Testis (tissue), 2 donors: ENCODE measurements at regions not wholly inside any gene's neighbourhood (a gene's known extent, or its start where the extent isn't known, plus 50 kb on each side); places are given as distances from the start of the nearest gene placed in this dataset.

Experiments used
- DNase-seq: peaks from one replicate; pipeline ENCODE4 v3.0.0-alpha.2; 2019
- H3K27ac ChIP-seq, 2 donors: fragments of 200-600 bp; sonication (generic); one replicate each; pipeline ENCODE4 v1.5.1; 2019
- H3K27me3 ChIP-seq: fragments of 200-600 bp; sonication (generic); one replicate; pipeline ENCODE4 v1.5.1; 2019
- H3K36me3 ChIP-seq: fragments of 200-600 bp; sonication (generic); one replicate; pipeline ENCODE4 v1.5.1; 2017; ENCODE audit warnings: low read depth; ENCODE audit errors: missing control alignments
- H3K4me1 ChIP-seq: fragments of 200-600 bp; sonication (generic); one replicate; pipeline ENCODE4 v1.5.1; 2019
- H3K4me3 ChIP-seq, 2 donors: fragments of 200-600 bp; sonication (generic); one replicate each; pipeline ENCODE4 v1.5.1; 2017 to 2019
- H3K9me3 ChIP-seq: fragments of 200-600 bp; sonication (generic); one replicate; pipeline ENCODE4 v1.5.1; 2017
- POLR2A ChIP-seq: fragments of 450-650 bp; IDR thresholded peaks from one replicate; pipeline ENCODE4 v1.6.1; 2017; ENCODE audit warnings: antibody characterized with exemption, mild to moderate bottlenecking, moderate library complexity
- WGBS, 2 donors: methylation state at CpG; one replicate each; pipeline ENCODE4 v1.1.5; 2018; 5-methylcytosine and 5-hydroxymethylcytosine counted together
- intact Hi-C: fragments of 100-400 bp; cut with DNase I; formaldehyde crosslinking; loops from one replicate; pipeline ENCODE4 v1.15.1; 2023; ENCODE audit warnings: low total_unique reads
- TF ChIP-seq, protein P1 (sequence below), 3 experiments: fragments of 450-650 bp in 2 of 3; fragments of 200-600 bp in 1 of 3; sonication (generic) in 1 of 3; IDR thresholded peaks; one replicate each; pipeline ENCODE4 v1.5.1; 2016 to 2019; ENCODE audit warnings: antibody characterized with exemption in 3 of 3, mild to moderate bottlenecking in 2 of 3, moderate library complexity in 1 of 3

DNA sequence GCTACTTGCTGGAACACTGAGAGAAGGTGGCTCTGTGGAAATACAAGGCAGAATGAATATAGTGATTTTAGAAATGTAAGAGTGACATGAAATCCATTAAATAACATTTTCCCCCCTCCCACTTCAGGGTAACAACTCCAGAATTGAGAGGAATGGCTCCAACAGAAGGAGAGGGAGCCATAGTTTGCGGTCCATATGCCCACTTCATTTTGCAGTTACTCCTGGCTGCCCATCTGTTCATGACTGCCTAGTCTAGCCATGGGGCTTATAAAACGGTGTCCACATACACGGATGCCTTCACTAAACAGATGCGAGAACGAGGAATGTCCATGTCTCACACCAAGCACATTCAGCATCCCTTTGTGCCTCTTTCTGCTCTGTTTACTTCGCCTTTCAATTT lies 186.7 kb downstream of the TMEM38B start:
- Histone ChIP-seq H3K36me3 (no peaks in the 10 kb centered on the region), H3K27ac (no peak overlapping the region), H3K4me3 (no peak overlapping the region), H3K9me3 (no peaks in the 10 kb centered on the region), H3K27me3 (no peaks in the 10 kb centered on the region), H3K4me1 (no peaks in the 10 kb centered on the region)
- WGBS, 2 donors = 80 to 85% methylated on average over 6 of the region's 6 CpGs
- no peak for DNase-seq
- TF ChIP-seq, protein P1, sequence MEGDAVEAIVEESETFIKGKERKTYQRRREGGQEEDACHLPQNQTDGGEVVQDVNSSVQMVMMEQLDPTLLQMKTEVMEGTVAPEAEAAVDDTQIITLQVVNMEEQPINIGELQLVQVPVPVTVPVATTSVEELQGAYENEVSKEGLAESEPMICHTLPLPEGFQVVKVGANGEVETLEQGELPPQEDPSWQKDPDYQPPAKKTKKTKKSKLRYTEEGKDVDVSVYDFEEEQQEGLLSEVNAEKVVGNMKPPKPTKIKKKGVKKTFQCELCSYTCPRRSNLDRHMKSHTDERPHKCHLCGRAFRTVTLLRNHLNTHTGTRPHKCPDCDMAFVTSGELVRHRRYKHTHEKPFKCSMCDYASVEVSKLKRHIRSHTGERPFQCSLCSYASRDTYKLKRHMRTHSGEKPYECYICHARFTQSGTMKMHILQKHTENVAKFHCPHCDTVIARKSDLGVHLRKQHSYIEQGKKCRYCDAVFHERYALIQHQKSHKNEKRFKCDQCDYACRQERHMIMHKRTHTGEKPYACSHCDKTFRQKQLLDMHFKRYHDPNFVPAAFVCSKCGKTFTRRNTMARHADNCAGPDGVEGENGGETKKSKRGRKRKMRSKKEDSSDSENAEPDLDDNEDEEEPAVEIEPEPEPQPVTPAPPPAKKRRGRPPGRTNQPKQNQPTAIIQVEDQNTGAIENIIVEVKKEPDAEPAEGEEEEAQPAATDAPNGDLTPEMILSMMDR (IDR thresholded peaks at IDR 0.05) = no peak
- no peak for TF ChIP-seq POLR2A
- intact Hi-C loops = no loop called here

DNA sequence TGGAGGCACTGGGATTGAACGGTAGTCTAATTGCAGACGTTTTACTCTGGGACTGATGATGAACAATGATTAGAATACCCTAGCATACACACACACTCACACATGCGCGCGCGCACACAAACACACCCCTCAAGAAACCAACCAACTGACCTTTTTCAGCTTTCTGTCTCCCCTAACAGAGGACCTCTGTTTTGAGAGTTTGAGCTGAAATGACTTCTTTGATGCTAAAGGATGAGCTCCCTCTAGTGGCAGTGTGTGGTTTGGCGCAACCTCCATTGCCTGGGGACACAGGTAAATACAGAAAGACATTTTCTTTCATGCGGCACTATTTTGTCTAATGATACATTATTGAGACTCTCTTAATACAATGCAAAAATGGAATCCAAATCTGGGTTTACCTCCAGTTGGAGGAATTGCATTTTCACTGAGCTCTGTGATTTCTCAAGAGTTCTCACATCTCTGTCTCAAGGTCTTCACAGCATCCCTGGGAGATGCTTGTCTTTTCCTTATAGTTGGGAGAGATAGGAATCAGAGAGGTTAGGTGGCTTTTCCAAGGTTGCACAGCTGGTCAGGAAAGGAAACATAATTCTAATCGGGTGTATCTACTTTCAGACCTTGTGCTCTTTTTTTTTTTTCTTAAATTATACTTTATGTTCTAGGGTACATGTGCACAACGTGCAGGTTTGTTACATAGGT lies 187.5 kb downstream of the TMEM38B start:
- Histone ChIP-seq H3K27me3 (no peaks in the 10 kb centered on the region), H3K4me1 (no peaks in the 10 kb centered on the region), H3K36me3 (no peaks in the 10 kb centered on the region), H3K4me3 (no peak overlapping the region), H3K27ac (no peak overlapping the region), H3K9me3 (no peaks in the 10 kb centered on the region)
- no peak for TF ChIP-seq POLR2A
- TF ChIP-seq, protein P1 (IDR thresholded peaks at IDR 0.05) = peak; percentile 26 to 85 (median 81)
- WGBS, 2 donors = 29 to 33% methylated on average over 10 of the region's 10 CpGs
- intact Hi-C loops = no loop called here
- DNase-seq = peak; percentile 90

DNA sequence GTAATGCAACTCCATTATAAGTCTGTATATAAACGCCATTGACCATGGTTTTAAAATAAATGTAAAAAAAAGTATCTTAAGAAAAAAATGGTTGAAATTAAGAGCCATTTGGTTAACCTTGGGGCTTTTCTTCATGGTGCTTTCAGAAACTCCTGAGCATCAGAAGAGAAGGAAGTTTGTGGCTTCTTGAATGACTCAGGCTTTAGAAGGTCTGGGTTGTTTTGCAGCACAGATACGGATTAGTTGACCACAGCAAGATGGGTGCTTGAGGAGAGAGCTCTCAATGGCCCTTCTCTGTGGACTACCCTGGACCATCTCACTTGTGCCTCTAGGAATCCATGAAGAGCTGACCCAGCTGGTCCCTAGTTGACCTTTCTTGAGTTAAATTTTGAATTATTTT lies 189.5 kb downstream of the TMEM38B start:
- intact Hi-C loops = no loop called here
- Histone ChIP-seq H3K27me3 (no peaks in the 10 kb centered on the region), H3K4me3 (no peak overlapping the region), H3K4me1 (no peaks in the 10 kb centered on the region), H3K9me3 (no peaks in the 10 kb centered on the region), H3K27ac (no peak overlapping the region), H3K36me3 (no peaks in the 10 kb centered on the region)
- WGBS, 2 donors = 70 to 81% methylated on average over 2 of the region's 2 CpGs
- DNase-seq = no peak
- no peak for TF ChIP-seq POLR2A
- TF ChIP-seq, protein P1 (IDR thresholded peaks at IDR 0.05) = no peak

DNA sequence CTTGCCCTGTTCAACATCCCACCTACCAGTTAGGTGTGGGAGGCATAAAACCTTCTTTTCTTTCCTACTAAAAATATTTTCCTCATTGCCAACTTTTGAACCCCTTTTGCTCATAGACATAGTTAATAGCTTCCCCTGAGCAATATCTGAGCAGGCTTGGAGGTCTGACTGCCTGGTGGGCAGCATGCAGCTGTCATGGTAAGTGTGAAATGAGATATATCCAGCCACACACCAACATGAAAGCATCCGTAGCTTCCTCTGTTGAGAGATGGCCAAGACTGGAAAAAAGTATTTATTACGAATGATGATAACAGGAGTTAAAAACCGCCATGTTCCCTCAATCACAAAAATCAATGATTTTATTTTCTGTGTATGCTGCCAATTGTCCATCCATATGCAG lies 190.1 kb downstream of the TMEM38B start:
- Histone ChIP-seq H3K4me1 (no peaks in the 10 kb centered on the region), H3K27ac (no peak overlapping the region), H3K36me3 (no peaks in the 10 kb centered on the region), H3K27me3 (no peaks in the 10 kb centered on the region), H3K4me3 (no peak overlapping the region), H3K9me3 (no peaks in the 10 kb centered on the region)
- intact Hi-C loops = no loop called here
- DNase-seq = no peak
- TF ChIP-seq POLR2A = no peak
- TF ChIP-seq, protein P1 (IDR thresholded peaks at IDR 0.05) = no peak
- 79 to 84% methylated on average over 3 of the region's 3 CpGs for WGBS, 2 donors

DNA sequence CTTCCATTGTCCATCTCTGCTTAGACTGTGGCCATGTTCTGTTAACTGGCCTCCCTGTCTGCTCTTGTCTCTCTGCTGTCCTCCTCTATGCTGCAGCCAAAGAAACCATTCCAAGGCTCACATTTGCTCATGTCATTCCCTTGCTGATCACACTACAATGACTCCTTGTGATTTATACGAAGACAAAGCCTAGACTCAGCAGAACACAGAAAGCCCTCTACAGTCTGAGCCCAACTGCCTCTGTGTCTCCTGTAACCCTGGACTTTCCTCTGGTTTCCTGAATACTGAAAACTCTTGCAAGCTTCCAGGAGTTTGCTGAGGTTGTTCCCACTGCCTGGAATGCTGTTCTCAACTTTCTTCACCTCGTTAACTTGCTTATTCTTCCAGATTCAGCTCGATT lies 191.8 kb downstream of the TMEM38B start:
- DNase-seq = no peak
- no peaks in the 10 kb centered on the region for H3K36me3 ChIP-seq
- H3K9me3 ChIP-seq = no peaks in the 10 kb centered on the region
- WGBS, 2 donors = 76 to 85% methylated on average over 3 of the region's 3 CpGs
- intact Hi-C loops = no loop called here
- TF ChIP-seq POLR2A = no peak
- TF ChIP-seq, protein P1 (IDR thresholded peaks at IDR 0.05) = no peak
- no peaks in the 10 kb centered on the region for H3K27me3 ChIP-seq
- no peak overlapping the region for H3K27ac ChIP-seq
- no peaks in the 10 kb centered on the region for H3K4me1 ChIP-seq
- no peak overlapping the region for H3K4me3 ChIP-seq
